H9 (cell line): ENCODE measurements at regions not wholly inside any gene's neighbourhood (a gene's known extent, or its start where the extent isn't known, plus 50 kb on each side); places are given as distances from the start of the nearest gene placed in this dataset.

Experiments used
- DNase-seq: peaks from one replicate; pipeline ENCODE4 v3.0.0-alpha.2; 2017
- H2AFZ ChIP-seq: one replicate; pipeline ENCODE4 v1.6.1; 2013; ENCODE audit warnings: mild to moderate bottlenecking, low read length, control low read depth, moderate library complexity
- H2AK5ac ChIP-seq: 2 replicates; pipeline ENCODE4 v1.6.1; 2013; ENCODE audit warnings: low read length, control low read depth, mixed read lengths; ENCODE audit not compliant: insufficient read length
- H2BK120ac ChIP-seq: one replicate; pipeline ENCODE4 v1.6.1; 2013; ENCODE audit warnings: low read depth, mild to moderate bottlenecking, low read length, control low read depth, inconsistent platforms; ENCODE audit not compliant: poor library complexity, severe bottlenecking
- H2BK12ac ChIP-seq: 2 replicates; pipeline ENCODE4 v1.6.1; 2013; ENCODE audit warnings: low read length, control low read depth, mixed read lengths, low read depth; ENCODE audit not compliant: insufficient read length
- H2BK15ac ChIP-seq: 2 replicates; pipeline ENCODE4 v1.6.1; 2013; ENCODE audit warnings: low read depth, low read length, control low read depth
- H2BK20ac ChIP-seq: one replicate; pipeline ENCODE4 v1.6.1; 2013; ENCODE audit warnings: low read depth, mild to moderate bottlenecking, low read length, control low read depth, inconsistent platforms; ENCODE audit not compliant: poor library complexity, severe bottlenecking
- H2BK5ac ChIP-seq: 2 replicates; pipeline ENCODE4 v1.6.1; 2013; ENCODE audit warnings: low read length, control low read depth, mixed read lengths; ENCODE audit not compliant: insufficient read length
- H3K14ac ChIP-seq: 2 replicates; pipeline ENCODE4 v1.6.1; 2013; ENCODE audit warnings: low read length, control low read depth; ENCODE audit not compliant: insufficient read depth
- H3K18ac ChIP-seq: 2 replicates; pipeline ENCODE4 v1.6.1; 2013; ENCODE audit warnings: low read depth, mild to moderate bottlenecking, mixed read lengths, low read length, control low read depth; ENCODE audit not compliant: insufficient read length
- H3K23ac ChIP-seq: 2 replicates; pipeline ENCODE4 v1.6.1; 2013; ENCODE audit warnings: low read length, control low read depth, mixed read lengths, low read depth; ENCODE audit not compliant: insufficient read length
- H3K23me2 ChIP-seq: 2 replicates; pipeline ENCODE4 v1.6.1; 2013; ENCODE audit warnings: low read depth, mild to moderate bottlenecking, mixed read lengths, low read length, control low read depth; ENCODE audit not compliant: insufficient read length, poor library complexity, severe bottlenecking
- H3K27ac ChIP-seq: 2 replicates; pipeline ENCODE4 v1.5.1; 2013; ENCODE audit warnings: low read length, control low read depth, mixed read lengths, low read depth; ENCODE audit not compliant: insufficient read length
- H3K27me3 ChIP-seq: 2 replicates; pipeline ENCODE4 v1.6.1; 2013; ENCODE audit warnings: low read length, control low read depth, inconsistent platforms; ENCODE audit not compliant: insufficient read depth
- H3K4ac ChIP-seq: 2 replicates; pipeline ENCODE4 v1.6.1; 2013; ENCODE audit warnings: low read depth, mild to moderate bottlenecking, control low read depth, inconsistent platforms, low read length, moderate library complexity
- H3K4me1 ChIP-seq: 2 replicates; pipeline ENCODE4 v1.6.1; 2013; ENCODE audit warnings: low read length, control low read depth, inconsistent platforms; ENCODE audit not compliant: insufficient read depth
- H3K4me2 ChIP-seq: 2 replicates; pipeline ENCODE4 v1.6.1; 2013; ENCODE audit warnings: low read length, control low read depth, mixed read lengths; ENCODE audit not compliant: insufficient read length, insufficient read depth
- H3K56ac ChIP-seq: 2 replicates; pipeline ENCODE4 v1.6.1; 2013; ENCODE audit warnings: low read depth, mild to moderate bottlenecking, mixed read lengths, low read length, control low read depth; ENCODE audit not compliant: insufficient read length
- H3K79me1 ChIP-seq: 2 replicates; pipeline ENCODE4 v1.6.1; 2013; ENCODE audit warnings: low read depth, mild to moderate bottlenecking, moderate library complexity, low read length, control low read depth, inconsistent platforms; ENCODE audit not compliant: insufficient read depth, poor library complexity, severe bottlenecking
- H3K79me2 ChIP-seq: 2 replicates; pipeline ENCODE4 v1.6.1; 2013; ENCODE audit warnings: low read length, control low read depth, inconsistent platforms; ENCODE audit not compliant: insufficient read depth
- H3K9ac ChIP-seq: 2 replicates; pipeline ENCODE4 v1.6.1; 2013; ENCODE audit warnings: low read length, control low read depth, mixed read lengths; ENCODE audit not compliant: insufficient read length; ENCODE audit errors: extremely low read depth
- H3K9me3 ChIP-seq: one replicate; pipeline ENCODE4 v1.6.1; 2013; ENCODE audit warnings: low read depth, low read length, inconsistent platforms; ENCODE audit not compliant: control insufficient read depth
- H3T11ph ChIP-seq: one replicate; pipeline ENCODE4 v1.6.1; 2013; ENCODE audit warnings: mild to moderate bottlenecking, low read length, control low read depth, inconsistent platforms
- H4K20me1 ChIP-seq: one replicate; pipeline ENCODE4 v1.6.1; 2013; ENCODE audit not compliant: control insufficient read depth, insufficient read length, insufficient read depth
- H4K5ac ChIP-seq: 2 replicates; pipeline ENCODE4 v1.6.1; 2013; ENCODE audit warnings: low read depth, mild to moderate bottlenecking, mixed read lengths, low read length, control low read depth; ENCODE audit not compliant: insufficient read length
- H4K8ac ChIP-seq: replicated peaks from 2 replicates; pipeline ENCODE4 v1.6.1; 2013; ENCODE audit warnings: low read length, control low read depth, mixed read lengths, low read depth; ENCODE audit not compliant: insufficient read length
- H4K91ac ChIP-seq: 2 replicates; pipeline ENCODE4 v1.6.1; 2013; ENCODE audit warnings: low read depth, mild to moderate bottlenecking, moderate library complexity, mixed read lengths, low read length, control low read depth; ENCODE audit not compliant: insufficient read length
- H3K27ac Mint-ChIP-seq, 3 experiments: 2 replicates in 2 of 3; 3 replicates in 1 of 3; pipeline ENCODE4 v1.8.0; 2020 to 2021; ENCODE audit warnings: mixed read lengths in 3 of 3, mild to moderate bottlenecking in 1 of 3, moderate library complexity in 1 of 3
- H3K27me3 Mint-ChIP-seq: 2 replicates; pipeline ENCODE4 v1.8.0; 2021; ENCODE audit warnings: low read depth, mild to moderate bottlenecking, moderate library complexity, mixed read lengths
- H3K36me3 Mint-ChIP-seq, 3 experiments: 2 replicates in 2 of 3; 3 replicates in 1 of 3; pipeline ENCODE4 v1.8.0; 2020 to 2021; ENCODE audit warnings: low read depth in 3 of 3, mixed read lengths in 3 of 3; ENCODE audit not compliant: insufficient read depth in 1 of 3
- H3K4me1 Mint-ChIP-seq, 2 experiments: 2 replicates each; pipeline ENCODE4 v1.8.0; 2020; ENCODE audit warnings: mixed read lengths in 2 of 2
- H3K4me3 Mint-ChIP-seq, 2 experiments: 2 replicates in 1 of 2; 3 replicates in 1 of 2; pipeline ENCODE4 v1.8.0; 2020 to 2021; ENCODE audit warnings: mild to moderate bottlenecking in 2 of 2, mixed read lengths in 2 of 2, moderate library complexity in 1 of 2
- H3K9me3 Mint-ChIP-seq, 2 experiments: 2 replicates in 1 of 2; 3 replicates in 1 of 2; pipeline ENCODE4 v1.8.0; 2020; ENCODE audit warnings: mild to moderate bottlenecking in 2 of 2, mixed read lengths in 2 of 2, moderate library complexity in 1 of 2
- CTCF ChIP-seq: fragments of 200-600 bp; sonication (generic); conservative IDR thresholded peaks from 3 replicates; pipeline ENCODE4 v1.8.0; 2021; ENCODE audit warnings: antibody characterized with exemption, mild to moderate bottlenecking
- WGBS: extraction: QIAGEN DNeasy Blood & Tissue Kit; methylation state at CpG from one replicate; pipeline ENCODE4 v1.1.7; 2013; ENCODE audit warnings: missing lambda C conversion rate, low lambda C conversion rate, mixed read lengths; ENCODE audit not compliant: insufficient read length; ENCODE audit errors: extremely low coverage; 5-methylcytosine and 5-hydroxymethylcytosine counted together

GRCh38 chr15:62850318-62850717, 192.2 kb upstream of the TPM1 start:
- WGBS = no CpG with 5 or more reads among the region's 9 CpGs
- no peak overlapping the region for H2BK120ac ChIP-seq
- H2BK5ac ChIP-seq = peak overlapping the region; percentile 5
- no peak overlapping the region for H3K4ac ChIP-seq
- peak overlapping the region; percentile 3; the same call in 1 of the 2 replicates for H3K14ac ChIP-seq
- no peaks in the 10 kb centered on the region for H3K79me1 ChIP-seq
- no peak overlapping the region for H2BK12ac ChIP-seq
- H3K9me3 ChIP-seq = no peaks in the 10 kb centered on the region
- H3K9me3 Mint-ChIP-seq = no peaks in the 10 kb centered on the region
- H4K91ac ChIP-seq = no peak overlapping the region
- H3K79me2 ChIP-seq = no peaks in the 10 kb centered on the region
- no peak overlapping the region for H3K23ac ChIP-seq
- H2AFZ ChIP-seq = no peak overlapping the region
- TF ChIP-seq CTCF = no peak
- H3K27ac Mint-ChIP-seq = peak overlapping the region; percentile 96 to 99 (median 99)
- no peaks in the 10 kb centered on the region for H3K27me3 Mint-ChIP-seq
- H3T11ph ChIP-seq = no peak overlapping the region
- no peak overlapping the region for H4K8ac ChIP-seq
- H3K36me3 Mint-ChIP-seq = 0 out of 7 replicates have a peak, but pooled peaks cover 0 to 2% (median 0%) of the 10 kb centered on the region in 3 experiments
- no peaks in the 10 kb centered on the region for H3K27me3 ChIP-seq
- H3K4me2 ChIP-seq = peak overlapping the region; percentile 37
- H4K20me1 ChIP-seq = no peaks in the 10 kb centered on the region
- peak overlapping the region; percentile 6 for H2AK5ac ChIP-seq
- no peak for DNase-seq
- no peak overlapping the region for H3K9ac ChIP-seq
- H3K27ac ChIP-seq = peak overlapping the region; percentile 95
- peak overlapping the region; percentile 27 for H3K18ac ChIP-seq
- H3K4me1 Mint-ChIP-seq = peaks cover 74 to 75% of the 10 kb centered on the region in 2 experiments
- H3K4me3 Mint-ChIP-seq = peak overlapping the region in 1 of 2 experiments; percentile 64; a peak in 3 of 5 replicates
- peaks cover 32% of the 10 kb centered on the region for H3K4me1 ChIP-seq
- H2BK20ac ChIP-seq = no peak overlapping the region
- no peak overlapping the region for H3K56ac ChIP-seq
- H3K23me2 ChIP-seq = no peaks in the 10 kb centered on the region
- H4K5ac ChIP-seq = peak overlapping the region; percentile 11
- H2BK15ac ChIP-seq = no peak overlapping the region
